ENCODE measurements at regions not wholly inside any gene's neighbourhood (a gene's known extent, or its start where the extent isn't known, plus 50 kb on each side); places are given as distances from the start of the nearest gene placed in this dataset.

DNA sequence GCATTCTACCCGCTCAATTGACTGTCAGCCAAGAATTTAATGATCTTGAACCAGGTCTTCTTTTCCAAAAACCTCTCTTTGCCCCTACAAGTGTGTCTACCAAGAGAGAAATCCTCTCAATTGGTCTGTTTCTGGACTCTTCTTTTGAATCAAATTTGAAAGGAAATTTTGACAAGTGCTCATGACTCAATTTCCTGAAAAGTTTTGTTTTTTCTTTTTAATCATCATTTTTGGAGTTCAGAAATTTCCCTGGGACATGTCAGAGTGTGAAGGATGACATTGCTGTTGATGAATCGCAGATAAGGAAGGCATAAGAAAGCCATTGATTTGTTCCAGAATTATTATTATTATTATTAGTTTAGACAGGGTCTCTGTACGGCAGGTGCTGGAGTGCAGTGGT lies 88.2 kb upstream of the AKT3 start:
- TF ChIP-seq, protein P1, sequence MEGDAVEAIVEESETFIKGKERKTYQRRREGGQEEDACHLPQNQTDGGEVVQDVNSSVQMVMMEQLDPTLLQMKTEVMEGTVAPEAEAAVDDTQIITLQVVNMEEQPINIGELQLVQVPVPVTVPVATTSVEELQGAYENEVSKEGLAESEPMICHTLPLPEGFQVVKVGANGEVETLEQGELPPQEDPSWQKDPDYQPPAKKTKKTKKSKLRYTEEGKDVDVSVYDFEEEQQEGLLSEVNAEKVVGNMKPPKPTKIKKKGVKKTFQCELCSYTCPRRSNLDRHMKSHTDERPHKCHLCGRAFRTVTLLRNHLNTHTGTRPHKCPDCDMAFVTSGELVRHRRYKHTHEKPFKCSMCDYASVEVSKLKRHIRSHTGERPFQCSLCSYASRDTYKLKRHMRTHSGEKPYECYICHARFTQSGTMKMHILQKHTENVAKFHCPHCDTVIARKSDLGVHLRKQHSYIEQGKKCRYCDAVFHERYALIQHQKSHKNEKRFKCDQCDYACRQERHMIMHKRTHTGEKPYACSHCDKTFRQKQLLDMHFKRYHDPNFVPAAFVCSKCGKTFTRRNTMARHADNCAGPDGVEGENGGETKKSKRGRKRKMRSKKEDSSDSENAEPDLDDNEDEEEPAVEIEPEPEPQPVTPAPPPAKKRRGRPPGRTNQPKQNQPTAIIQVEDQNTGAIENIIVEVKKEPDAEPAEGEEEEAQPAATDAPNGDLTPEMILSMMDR (IDR thresholded peaks at IDR 0.05; ENCODE audit: insufficient read depth, low read length), result no peak
- no peak for TF ChIP-seq POLR2AphosphoS5 (IDR thresholded peaks at IDR 0.05; ENCODE audit: low read depth)
- TF ChIP-seq, protein P2, sequence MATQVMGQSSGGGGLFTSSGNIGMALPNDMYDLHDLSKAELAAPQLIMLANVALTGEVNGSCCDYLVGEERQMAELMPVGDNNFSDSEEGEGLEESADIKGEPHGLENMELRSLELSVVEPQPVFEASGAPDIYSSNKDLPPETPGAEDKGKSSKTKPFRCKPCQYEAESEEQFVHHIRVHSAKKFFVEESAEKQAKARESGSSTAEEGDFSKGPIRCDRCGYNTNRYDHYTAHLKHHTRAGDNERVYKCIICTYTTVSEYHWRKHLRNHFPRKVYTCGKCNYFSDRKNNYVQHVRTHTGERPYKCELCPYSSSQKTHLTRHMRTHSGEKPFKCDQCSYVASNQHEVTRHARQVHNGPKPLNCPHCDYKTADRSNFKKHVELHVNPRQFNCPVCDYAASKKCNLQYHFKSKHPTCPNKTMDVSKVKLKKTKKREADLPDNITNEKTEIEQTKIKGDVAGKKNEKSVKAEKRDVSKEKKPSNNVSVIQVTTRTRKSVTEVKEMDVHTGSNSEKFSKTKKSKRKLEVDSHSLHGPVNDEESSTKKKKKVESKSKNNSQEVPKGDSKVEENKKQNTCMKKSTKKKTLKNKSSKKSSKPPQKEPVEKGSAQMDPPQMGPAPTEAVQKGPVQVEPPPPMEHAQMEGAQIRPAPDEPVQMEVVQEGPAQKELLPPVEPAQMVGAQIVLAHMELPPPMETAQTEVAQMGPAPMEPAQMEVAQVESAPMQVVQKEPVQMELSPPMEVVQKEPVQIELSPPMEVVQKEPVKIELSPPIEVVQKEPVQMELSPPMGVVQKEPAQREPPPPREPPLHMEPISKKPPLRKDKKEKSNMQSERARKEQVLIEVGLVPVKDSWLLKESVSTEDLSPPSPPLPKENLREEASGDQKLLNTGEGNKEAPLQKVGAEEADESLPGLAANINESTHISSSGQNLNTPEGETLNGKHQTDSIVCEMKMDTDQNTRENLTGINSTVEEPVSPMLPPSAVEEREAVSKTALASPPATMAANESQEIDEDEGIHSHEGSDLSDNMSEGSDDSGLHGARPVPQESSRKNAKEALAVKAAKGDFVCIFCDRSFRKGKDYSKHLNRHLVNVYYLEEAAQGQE (IDR thresholded peaks at IDR 0.05; ENCODE audit: insufficient replicate concordance, low read depth), result no peak

Measured in HL-60 (cell line).